ENCODE measurements at regions not wholly inside any gene's neighbourhood (a gene's known extent, or its start where the extent isn't known, plus 50 kb on each side); places are given as distances from the start of the nearest gene placed in this dataset.

DNA sequence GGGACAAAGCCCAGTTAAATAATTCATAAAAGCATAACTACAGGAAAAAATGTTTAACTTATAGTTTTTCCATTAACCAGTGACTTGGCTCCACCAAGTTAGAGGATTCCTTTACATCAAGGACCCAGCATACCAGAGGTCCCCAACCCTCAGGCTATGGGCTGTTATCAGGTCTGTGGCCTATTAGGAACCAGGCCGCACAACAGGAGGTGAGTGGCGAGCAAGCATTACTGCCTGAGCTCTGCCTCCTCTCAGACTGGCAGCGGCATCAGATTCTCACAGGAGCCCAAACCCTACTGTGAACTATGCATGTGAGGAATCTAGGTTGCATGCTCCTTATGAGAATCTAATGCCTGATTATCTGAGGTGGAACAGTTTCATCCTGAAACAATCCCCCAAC, 303.1 kb downstream of the ELAVL2 start:
- CTCF ChIA-PET (ENCODE audit: unreplicated experiment): no interaction called here
- Histone ChIP-seq H3K4me3 (ENCODE audit: low read depth, low read length, poor library complexity, severe bottlenecking) (no peak overlapping the region), H3K36me3 (ENCODE audit: insufficient read depth, low read length) (no peaks in the 10 kb centered on the region), H3K79me2 (ENCODE audit: insufficient read depth, low read depth, low read length) (no peaks in the 10 kb centered on the region), H3K27ac (ENCODE audit: low read depth, low read length, poor library complexity, severe bottlenecking) (no peak overlapping the region), H3K9me3 (ENCODE audit: low read length) (no peaks in the 10 kb centered on the region), H4K20me1 (ENCODE audit: insufficient read depth, low read length) (no peaks in the 10 kb centered on the region), H3K9me2 (ENCODE audit: insufficient read depth, low read length) (no peaks in the 10 kb centered on the region), H3K4me1 (ENCODE audit: insufficient read depth, low read length, poor library complexity, severe bottlenecking) (no peaks in the 10 kb centered on the region), H3K4me2 (ENCODE audit: low read length) (no peak overlapping the region), H2AFZ (ENCODE audit: low read length) (no peak overlapping the region)
- no TSS peak for BruUV-seq (replicated peaks)
- intact Hi-C loops (cut with micrococcal nuclease; ENCODE audit: unreplicated experiment): no loop called here
- POLR2A ChIA-PET: no interaction called here
- no peak for DNase-seq (ENCODE audit: low spot score)
- TF ChIP-seq, protein P1, sequence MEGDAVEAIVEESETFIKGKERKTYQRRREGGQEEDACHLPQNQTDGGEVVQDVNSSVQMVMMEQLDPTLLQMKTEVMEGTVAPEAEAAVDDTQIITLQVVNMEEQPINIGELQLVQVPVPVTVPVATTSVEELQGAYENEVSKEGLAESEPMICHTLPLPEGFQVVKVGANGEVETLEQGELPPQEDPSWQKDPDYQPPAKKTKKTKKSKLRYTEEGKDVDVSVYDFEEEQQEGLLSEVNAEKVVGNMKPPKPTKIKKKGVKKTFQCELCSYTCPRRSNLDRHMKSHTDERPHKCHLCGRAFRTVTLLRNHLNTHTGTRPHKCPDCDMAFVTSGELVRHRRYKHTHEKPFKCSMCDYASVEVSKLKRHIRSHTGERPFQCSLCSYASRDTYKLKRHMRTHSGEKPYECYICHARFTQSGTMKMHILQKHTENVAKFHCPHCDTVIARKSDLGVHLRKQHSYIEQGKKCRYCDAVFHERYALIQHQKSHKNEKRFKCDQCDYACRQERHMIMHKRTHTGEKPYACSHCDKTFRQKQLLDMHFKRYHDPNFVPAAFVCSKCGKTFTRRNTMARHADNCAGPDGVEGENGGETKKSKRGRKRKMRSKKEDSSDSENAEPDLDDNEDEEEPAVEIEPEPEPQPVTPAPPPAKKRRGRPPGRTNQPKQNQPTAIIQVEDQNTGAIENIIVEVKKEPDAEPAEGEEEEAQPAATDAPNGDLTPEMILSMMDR (conservative IDR thresholded peaks at IDR 0.05; ENCODE audit: low read length): no peak
- no peak for TF ChIP-seq EZH2phosphoT487 (IDR thresholded peaks at IDR 0.05; ENCODE audit: borderline replicate concordance, low read depth, low read length)

- intact Hi-C loops (cut with micrococcal nuclease; ENCODE audit: unreplicated experiment): no loop called here
- no peaks in the 10 kb centered on the region for H4K20me1 ChIP-seq (ENCODE audit: insufficient read depth, low read length)
- TF ChIP-seq, protein P1 (conservative IDR thresholded peaks at IDR 0.05; ENCODE audit: low read length): no peak
- no peak for TF ChIP-seq EZH2phosphoT487 (IDR thresholded peaks at IDR 0.05; ENCODE audit: borderline replicate concordance, low read depth, low read length)
- no peak overlapping the region for H3K27ac ChIP-seq (ENCODE audit: low read depth, low read length, poor library complexity, severe bottlenecking)
- H3K9me2 ChIP-seq (ENCODE audit: insufficient read depth, low read length): no peaks in the 10 kb centered on the region
- H3K36me3 ChIP-seq (ENCODE audit: insufficient read depth, low read length): no peaks in the 10 kb centered on the region
- no peaks in the 10 kb centered on the region for H3K4me1 ChIP-seq (ENCODE audit: insufficient read depth, low read length, poor library complexity, severe bottlenecking)
- no peaks in the 10 kb centered on the region for H3K79me2 ChIP-seq (ENCODE audit: insufficient read depth, low read depth, low read length)
- H2AFZ ChIP-seq (ENCODE audit: low read length): no peak overlapping the region
- H3K4me2 ChIP-seq (ENCODE audit: low read length): no peak overlapping the region
- CTCF ChIA-PET (ENCODE audit: unreplicated experiment): no interaction called here
- no peak for DNase-seq (ENCODE audit: low spot score)
- no peaks in the 10 kb centered on the region for H3K9me3 ChIP-seq (ENCODE audit: low read length)
- POLR2A ChIA-PET: no interaction called here
- no peak overlapping the region for H3K4me3 ChIP-seq (ENCODE audit: low read depth, low read length, poor library complexity, severe bottlenecking)
- no TSS peak for BruUV-seq (replicated peaks)
Observed at GRCh38 chr9:23524607-23525155, 301.4 kb downstream of the ELAVL2 start.

DNA sequence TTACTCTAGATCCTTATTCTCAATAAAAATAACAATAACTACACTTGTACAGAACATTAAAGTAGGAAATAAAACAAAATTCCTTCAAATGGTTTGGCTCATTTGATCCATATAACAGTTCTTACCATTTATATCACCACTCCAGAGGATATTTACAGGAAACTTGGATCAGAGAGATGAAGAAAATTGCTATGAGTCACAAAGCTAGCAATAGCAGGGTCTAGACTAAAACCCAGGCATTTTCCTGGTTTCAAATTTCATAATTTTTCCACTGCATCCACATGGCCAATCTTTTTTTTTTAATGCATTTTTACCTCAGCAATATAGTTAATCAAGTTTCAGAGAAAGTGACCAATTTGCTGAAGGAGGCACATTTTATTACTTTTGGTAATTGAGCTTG, 299.2 kb downstream of the ELAVL2 start:
- no peaks in the 10 kb centered on the region for H3K9me2 ChIP-seq (ENCODE audit: insufficient read depth, low read length)
- no peaks in the 10 kb centered on the region for H3K9me3 ChIP-seq (ENCODE audit: low read length)
- no peaks in the 10 kb centered on the region for H3K36me3 ChIP-seq (ENCODE audit: insufficient read depth, low read length)
- H3K4me2 ChIP-seq (ENCODE audit: low read length): no peak overlapping the region
- no peak for DNase-seq (ENCODE audit: low spot score)
- no peak overlapping the region for H3K27ac ChIP-seq (ENCODE audit: low read depth, low read length, poor library complexity, severe bottlenecking)
- no peak overlapping the region for H3K4me3 ChIP-seq (ENCODE audit: low read depth, low read length, poor library complexity, severe bottlenecking)
- H3K4me1 ChIP-seq (ENCODE audit: insufficient read depth, low read length, poor library complexity, severe bottlenecking): no peaks in the 10 kb centered on the region
- BruUV-seq (replicated peaks): no TSS peak
- no peaks in the 10 kb centered on the region for H4K20me1 ChIP-seq (ENCODE audit: insufficient read depth, low read length)
- POLR2A ChIA-PET: interaction anchor here (0.6 kb wide), 1 partner anchor 393 kb away, joined by 3 read pairs; no protein-coding TSS in a partner anchor
- intact Hi-C loops (cut with micrococcal nuclease; ENCODE audit: unreplicated experiment): no loop called here
- H3K79me2 ChIP-seq (ENCODE audit: insufficient read depth, low read depth, low read length): no peaks in the 10 kb centered on the region
- H2AFZ ChIP-seq (ENCODE audit: low read length): no peak overlapping the region
- TF ChIP-seq, protein P1 (conservative IDR thresholded peaks at IDR 0.05; ENCODE audit: low read length): no peak
- no peak for TF ChIP-seq EZH2phosphoT487 (IDR thresholded peaks at IDR 0.05; ENCODE audit: borderline replicate concordance, low read depth, low read length)
- CTCF ChIA-PET (ENCODE audit: unreplicated experiment): no interaction called here

Measured in OCI-LY7 (cell line).